Amygdala (tissue), 56 donors: ENCODE measurements at regions not wholly inside any gene's neighbourhood (a gene's known extent, or its start where the extent isn't known, plus 50 kb on each side); places are given as distances from the start of the nearest gene placed in this dataset.
A peak's percentile ranks its signal among the peaks of the same experiment; 100 is the strongest.

Experiments
- DNase-seq, 56 donors: peaks; one replicate each; lab custom pipeline; 2025; lab: John Stamatoyannopoulos, UW

DNA sequence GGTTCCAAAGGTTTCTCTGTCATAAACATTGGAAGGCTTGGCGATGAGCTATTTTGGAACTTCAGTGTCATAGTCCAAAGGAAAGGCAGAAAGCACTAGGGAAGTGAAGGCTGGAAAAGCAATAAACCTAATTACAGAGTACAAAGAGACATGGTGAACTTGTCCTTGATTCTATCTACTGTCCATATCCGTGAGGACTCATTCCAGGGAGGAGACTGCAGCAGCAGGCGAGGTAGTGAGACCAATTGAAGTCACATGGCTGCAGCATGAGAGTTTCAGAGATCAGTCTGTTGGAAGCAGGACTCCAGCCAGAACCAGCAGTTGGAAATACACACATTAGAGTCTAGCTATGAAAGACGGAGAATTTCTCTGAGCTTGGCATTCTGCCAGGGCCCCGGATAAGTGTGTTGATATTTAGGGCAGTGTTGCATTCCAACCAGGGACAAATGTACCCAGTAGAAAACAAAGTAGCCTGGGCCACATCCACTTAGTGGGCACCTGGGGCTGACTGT, 54.1 kb upstream of the ARHGAP42 start:
- DNase-seq = peak in 10 of 56 donors; percentile 2 to 79 (median 10)

- DNase-seq = no peak
Observed at GRCh38 chr11:100635194-100635593, 51.9 kb upstream of the ARHGAP42 start.

DNA sequence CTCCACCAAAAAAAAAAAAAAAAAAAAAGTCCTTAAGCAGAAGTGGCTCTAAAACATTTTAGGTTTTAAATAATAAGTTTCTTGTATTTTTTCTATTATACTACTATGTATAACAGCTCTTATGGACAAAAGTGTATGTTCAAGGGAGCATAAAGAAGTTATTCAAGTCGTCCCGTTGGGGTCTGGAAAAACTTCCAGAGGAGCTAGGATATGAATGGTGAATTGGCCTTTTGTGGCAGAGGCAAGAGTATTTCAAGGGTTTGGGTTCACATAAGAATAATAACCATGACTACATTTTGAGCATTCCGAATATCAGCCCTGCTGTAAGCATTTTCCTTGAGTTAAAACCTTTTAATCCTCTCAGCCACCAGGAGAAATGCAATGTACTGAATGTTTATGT, 50.6 kb upstream of the ARHGAP42 start:
- DNase-seq = no peak
